ENCODE measurements at regions not wholly inside any gene's neighbourhood (a gene's known extent, or its start where the extent isn't known, plus 50 kb on each side); places are given as distances from the start of the nearest gene placed in this dataset.

GRCh38 chr7:126103582-126103981 lies 1149.2 kb downstream of the GRM8 start:
- Histone ChIP-seq H3K4me3 (no peak overlapping the region), H3K9me1 (ENCODE audit: control insufficient read depth, insufficient read depth, low read length) (no peaks in the 10 kb centered on the region), H3K4me1 (replicated peaks in 1 of 2; ENCODE audit: control insufficient read depth in 2 of 2, insufficient read depth in 2 of 2, low read length in 2 of 2) (no peaks in the 10 kb centered on the region), H3K4me2 (ENCODE audit: insufficient read depth, low read length) (no peak overlapping the region), H2AFZ (ENCODE audit: low read depth, low read length) (no peak overlapping the region), H3K9ac (ENCODE audit: insufficient read depth in 1 of 2, low read depth in 2 of 2, low read length in 2 of 2) (no peak overlapping the region), H4K20me1 (replicated peaks; ENCODE audit: control insufficient read depth, insufficient read depth, low read length) (no peaks in the 10 kb centered on the region), H3K79me2 (ENCODE audit: control insufficient read depth, insufficient read depth, low read length) (no peaks in the 10 kb centered on the region), H3K36me3 (ENCODE audit: control insufficient read depth, insufficient read depth, low read length) (no peaks in the 10 kb centered on the region), H3K27ac (ENCODE audit: extremely low read depth, low read depth, low read length) (no peak overlapping the region), H3K27me3 (ENCODE audit: control insufficient read depth in 2 of 2, insufficient read depth in 2 of 2, low read length in 2 of 2) (no peaks in the 10 kb centered on the region), H3K9me3 (replicated peaks; ENCODE audit: control insufficient read depth, insufficient read depth, low read depth, low read length) (no peaks in the 10 kb centered on the region)
- WGBS (ENCODE audit: insufficient coverage, low coverage, missing lambda C conversion rate): 0% methylated on average over 1 of the region's 1 CpG
- POLR2A ChIA-PET: no interaction called here
- in situ Hi-C loops (cut with MboI) (no loop called here), intact Hi-C loops (cut with micrococcal nuclease) (no loop called here)
- no TSS peak for BruUV-seq (replicated peaks)
- no peak for TF ChIP-seq ZNF79 (CRISPR knock-in tag; IDR thresholded peaks at IDR 0.05; ENCODE audit: low read depth)
- TF ChIP-seq ZNF311 (CRISPR knock-in tag; IDR thresholded peaks at IDR 0.05): no peak
- no peak for TF ChIP-seq EGR1 (conservative IDR thresholded peaks at IDR 0.05)
- no peak for TF ChIP-seq ZNF740 (CRISPR knock-in tag; IDR thresholded peaks at IDR 0.05)
- TF ChIP-seq ZNF740 (tag; IDR thresholded peaks at IDR 0.05): no peak
- no peak for TF ChIP-seq DDX20 (tag; IDR thresholded peaks at IDR 0.05; ENCODE audit: low read depth)
- TF ChIP-seq ATF6 (CRISPR knock-in tag; IDR thresholded peaks at IDR 0.05): no peak
- TF ChIP-seq SP2 (IDR thresholded peaks at IDR 0.05; ENCODE audit: extremely low read depth, low read depth, low read length, poor library complexity, severe bottlenecking): no peak
- no peak for TF ChIP-seq SOX6 (IDR thresholded peaks at IDR 0.05)
- no peak for TF ChIP-seq KLF13 (tag; IDR thresholded peaks at IDR 0.05; ENCODE audit: borderline replicate concordance, low read depth)
- no peak for TF ChIP-seq PRPF4 (IDR thresholded peaks at IDR 0.05; ENCODE audit: insufficient read depth, low read depth, low read length, poor library complexity, severe bottlenecking)
- no peak for TF ChIP-seq ZC3H8 (IDR thresholded peaks at IDR 0.05)
- no peak for TF ChIP-seq ZNF583 (CRISPR knock-in tag; IDR thresholded peaks at IDR 0.05)
- TF ChIP-seq RBM39 (optimal IDR thresholded peaks at IDR 0.05; ENCODE audit: low read depth, low read length): no peak
- TF ChIP-seq HDAC8 (tag; IDR thresholded peaks at IDR 0.05): no peak
- CTCF ChIA-PET (ENCODE audit: low intra/inter-chr PET ratio): interaction anchor here (0.7 kb wide), 1 partner anchor 33 kb away, joined by 4 read pairs; no protein-coding TSS in a partner anchor
- DNase-seq (ENCODE audit: extremely low read depth in 1 of 4, low spot score in 3 of 4) (no peak), ATAC-seq (no peak), FAIRE-seq (no peak)
